ENCODE measurements at regions not wholly inside any gene's neighbourhood (a gene's known extent, or its start where the extent isn't known, plus 50 kb on each side); places are given as distances from the start of the nearest gene placed in this dataset.
"Not testable (repeated sequence)": the region's sequence is repeated elsewhere in the genome, so short reads cannot be mapped to it uniquely, and the experiment has no call there.

DNA sequence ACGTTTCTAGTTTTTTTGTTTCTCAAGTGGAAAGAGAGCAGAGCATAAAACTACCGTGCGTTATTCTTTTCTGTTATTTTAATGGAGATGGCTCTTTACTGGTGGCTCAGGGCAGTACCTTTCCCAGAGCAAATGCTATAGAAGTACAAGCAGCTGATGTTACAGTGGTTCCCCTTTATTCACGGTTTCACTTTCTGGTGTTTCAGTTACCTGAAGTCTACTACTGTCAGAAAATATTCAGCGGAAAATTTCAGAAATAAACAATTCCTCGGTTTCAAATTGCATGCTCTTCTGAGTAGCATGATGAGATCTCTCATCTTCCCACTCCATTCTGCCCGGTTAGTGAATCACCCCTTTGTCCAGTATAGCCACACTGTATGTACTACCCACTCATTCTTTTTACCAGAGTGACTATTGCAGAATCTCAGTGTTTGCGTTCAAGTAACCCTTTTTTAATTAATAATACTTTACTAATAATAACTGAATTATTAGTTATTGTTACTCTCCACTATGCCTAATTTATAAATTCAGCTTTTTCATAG lies 597.5 kb upstream of the ROBO2 start:
- no peak for FAIRE-seq

DNA sequence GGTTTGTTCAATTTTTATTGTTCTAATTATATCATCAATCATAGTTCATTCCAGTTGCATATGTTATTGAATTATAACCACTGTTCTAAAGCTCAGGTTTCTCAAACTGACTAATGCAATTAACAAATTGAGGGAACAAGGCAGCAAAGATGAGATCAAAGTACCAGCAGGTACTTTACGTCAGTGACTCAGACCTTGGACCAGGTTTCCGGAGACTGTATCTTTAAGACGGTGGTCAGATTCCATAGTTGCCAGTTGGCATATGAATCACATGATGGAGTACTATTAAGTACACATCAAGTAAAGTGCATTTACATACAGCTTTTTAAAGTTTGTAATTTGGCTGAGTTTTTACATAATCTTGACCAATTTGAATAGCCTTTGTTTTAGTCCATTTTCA lies 583.6 kb upstream of the ROBO2 start:
- no peak for FAIRE-seq

- no peak for FAIRE-seq
Measured at GRCh38 chr3:76463501-76463900, 576.4 kb upstream of the ROBO2 start.

- no peak for FAIRE-seq
Measured at GRCh38 chr3:76470285-76470684, 569.6 kb upstream of the ROBO2 start.

- FAIRE-seq: no peak
Measured at GRCh38 chr3:76474632-76475031, 565.3 kb upstream of the ROBO2 start.

GRCh38 chr3:76479161-76479650 lies 560.7 kb upstream of the ROBO2 start:
- FAIRE-seq: no peak

GRCh38 chr3:76482510-76482909 lies 557.4 kb upstream of the ROBO2 start:
- FAIRE-seq: no peak

DNA sequence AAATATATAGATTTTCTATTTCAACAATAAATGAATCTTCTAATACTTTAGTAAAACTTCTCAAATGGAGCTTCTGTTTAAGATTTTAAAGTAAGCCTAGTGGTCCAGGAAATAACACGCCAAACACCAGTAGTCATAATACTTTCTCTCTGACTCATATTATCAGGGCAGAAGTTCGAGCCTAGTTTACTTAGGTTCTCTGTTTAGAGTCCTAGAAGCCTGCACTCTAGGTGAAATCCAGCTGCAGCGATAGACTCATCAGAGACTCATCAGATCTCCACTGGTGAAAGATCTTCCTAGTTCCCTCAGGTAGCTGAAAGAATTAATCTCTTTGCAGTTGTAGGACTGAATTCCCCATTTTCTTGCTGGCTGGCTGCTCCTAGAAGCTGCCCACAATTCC lies 552.5 kb upstream of the ROBO2 start:
- FAIRE-seq: no peak

DNA sequence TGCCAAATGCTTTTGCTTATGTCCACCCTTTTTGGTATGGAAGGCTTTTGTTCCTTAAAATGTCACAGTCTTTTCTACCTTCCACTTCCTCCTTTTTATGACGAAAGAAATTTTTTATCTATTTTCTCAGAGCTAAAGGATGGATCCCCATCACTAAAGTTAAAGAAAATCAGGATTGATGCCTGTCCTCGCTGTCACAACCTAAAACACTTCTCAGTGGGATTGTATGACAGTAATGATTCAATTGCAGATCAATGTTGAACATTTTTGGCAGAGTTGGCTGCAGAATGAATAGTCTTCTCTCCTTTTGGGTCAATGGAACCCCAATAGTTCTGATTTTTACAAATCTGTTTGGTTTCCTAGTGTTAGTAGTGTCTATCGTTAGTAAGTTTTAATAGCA lies 549.8 kb upstream of the ROBO2 start:
- no peak for FAIRE-seq

- FAIRE-seq: no peak
Measured at GRCh38 chr3:76495216-76495615, 544.7 kb upstream of the ROBO2 start.

GRCh38 chr3:76497636-76498035 lies 542.3 kb upstream of the ROBO2 start:
- no peak for FAIRE-seq

DNA sequence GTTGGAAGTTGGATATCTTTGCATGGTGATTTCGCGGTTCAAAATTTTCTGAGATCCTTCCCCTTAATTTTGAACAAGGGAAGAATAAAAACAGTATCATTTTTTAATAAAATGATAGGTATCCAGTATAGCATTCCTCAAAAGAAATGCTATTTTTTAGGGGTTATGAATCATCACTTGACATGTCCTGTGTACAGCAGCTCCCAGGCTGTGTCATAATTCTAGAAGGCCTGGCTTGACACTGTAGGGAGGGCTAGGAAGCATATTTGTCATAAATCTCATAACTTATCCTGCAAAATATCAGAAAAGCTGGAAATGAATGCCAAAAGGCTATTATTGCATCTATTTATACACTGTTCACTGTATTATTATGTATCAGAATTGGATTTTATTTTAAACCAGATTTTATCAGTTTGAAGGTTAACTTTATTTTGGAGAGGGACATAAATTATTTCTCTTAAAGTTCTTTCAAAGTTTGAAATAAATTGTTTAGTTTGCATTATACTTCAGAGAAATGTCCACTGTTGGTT lies 539.1 kb upstream of the ROBO2 start:
- FAIRE-seq: no peak

GRCh38 chr3:76501315-76501714 lies 538.6 kb upstream of the ROBO2 start:
- no peak for FAIRE-seq

DNA sequence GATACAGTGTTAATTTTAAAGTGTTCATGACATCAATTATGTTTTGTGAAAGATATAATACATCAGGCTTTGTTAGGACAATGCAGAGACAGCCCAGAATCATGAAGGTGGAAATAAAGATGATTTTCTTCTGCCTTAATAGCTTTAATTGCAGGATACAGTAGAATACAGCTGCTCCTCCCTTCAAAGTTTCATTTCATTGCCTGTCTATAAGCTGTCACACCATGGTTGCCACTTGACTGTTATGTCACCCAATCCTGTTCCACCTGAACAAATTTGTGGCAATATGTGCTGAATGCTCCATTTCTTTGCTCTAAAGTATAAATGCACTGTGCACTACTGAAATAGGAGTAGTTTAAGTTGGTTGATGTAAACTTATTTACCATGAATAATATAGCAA lies 537.8 kb upstream of the ROBO2 start:
- no peak for FAIRE-seq

DNA sequence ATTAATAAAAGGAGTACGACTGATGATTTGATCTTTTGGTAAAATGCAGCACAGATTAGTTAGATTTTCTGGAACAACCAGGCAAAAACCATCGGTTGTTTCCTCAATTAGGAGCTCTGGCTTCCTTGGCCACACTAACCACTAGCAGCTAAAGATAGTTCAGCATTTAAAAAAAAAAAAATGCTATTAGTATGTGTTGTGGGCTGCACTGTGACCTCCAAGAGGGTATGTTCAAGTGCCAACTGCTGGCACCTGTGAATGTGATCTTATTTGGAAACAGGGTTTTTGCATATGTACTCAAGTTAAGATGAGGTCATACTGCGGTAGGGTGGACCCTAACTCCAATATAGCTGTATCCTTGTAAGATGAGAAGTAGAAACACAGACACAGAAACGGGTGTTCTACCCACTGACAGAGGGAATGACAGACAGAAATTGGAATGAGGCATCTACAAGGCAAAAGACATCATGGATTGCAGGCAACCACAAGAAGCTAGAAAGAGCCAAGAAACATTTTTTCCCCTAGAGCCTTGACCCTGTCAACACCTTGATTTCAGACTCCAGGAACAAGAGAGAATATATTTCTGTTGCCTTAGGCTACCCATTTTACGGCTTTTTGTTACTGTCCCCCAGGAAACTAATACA lies 534.6 kb upstream of the ROBO2 start:
- no peak for FAIRE-seq

DNA sequence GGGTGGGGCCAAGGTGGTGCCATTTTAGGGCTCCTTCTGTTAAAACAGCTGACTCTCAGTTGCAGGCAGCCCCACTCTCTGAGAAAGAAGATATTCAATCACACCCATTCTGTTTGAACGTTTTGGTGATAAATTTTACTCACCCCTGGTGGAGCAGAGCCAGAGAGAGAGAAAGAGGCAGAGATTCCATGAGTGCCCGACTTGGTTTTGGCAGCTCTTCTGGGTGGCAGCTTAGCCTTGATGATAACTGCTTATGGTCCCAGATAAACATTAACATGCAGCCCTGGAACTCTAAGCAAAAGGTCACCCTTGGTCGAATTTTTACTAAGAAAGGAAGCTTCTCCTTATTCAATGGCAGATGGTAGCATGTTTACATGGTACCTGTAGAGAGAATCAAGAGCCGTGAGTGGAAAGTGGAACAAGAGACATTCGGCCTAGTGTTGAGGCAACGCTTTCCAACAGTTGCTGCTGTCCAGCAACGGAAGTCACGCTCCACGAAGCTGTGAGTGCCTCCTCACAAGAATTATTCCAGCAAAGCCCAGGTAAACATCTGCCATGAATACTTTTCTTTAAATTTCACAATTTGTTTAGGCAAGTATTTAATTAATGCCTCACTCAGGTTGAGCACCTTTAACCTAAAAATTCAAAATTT lies 530.6 kb upstream of the ROBO2 start:
- no peak for FAIRE-seq

DNA sequence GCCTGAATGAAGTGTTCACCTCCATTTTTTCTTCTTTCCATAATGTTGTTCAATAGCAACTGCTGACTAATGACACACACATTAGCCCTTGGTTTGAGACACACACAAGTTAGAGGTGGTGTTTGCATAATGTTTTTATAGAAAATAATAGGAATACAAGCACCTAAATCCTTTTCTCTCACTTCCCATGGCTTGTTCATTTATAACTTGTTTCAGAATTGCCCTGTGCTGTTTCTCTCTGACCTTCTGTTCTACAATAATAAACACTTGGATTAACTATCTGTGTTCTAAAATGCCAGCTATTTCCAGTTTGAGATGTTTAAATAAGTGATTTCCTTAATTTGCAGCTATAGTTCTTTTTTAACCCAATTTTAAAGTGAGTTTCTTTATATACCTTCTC lies 525.1 kb upstream of the ROBO2 start:
- FAIRE-seq: no peak

GRCh38 chr3:76523337-76523736 lies 516.6 kb upstream of the ROBO2 start:
- FAIRE-seq: no peak

GRCh38 chr3:76525726-76526125 lies 514.2 kb upstream of the ROBO2 start:
- FAIRE-seq: no peak

DNA sequence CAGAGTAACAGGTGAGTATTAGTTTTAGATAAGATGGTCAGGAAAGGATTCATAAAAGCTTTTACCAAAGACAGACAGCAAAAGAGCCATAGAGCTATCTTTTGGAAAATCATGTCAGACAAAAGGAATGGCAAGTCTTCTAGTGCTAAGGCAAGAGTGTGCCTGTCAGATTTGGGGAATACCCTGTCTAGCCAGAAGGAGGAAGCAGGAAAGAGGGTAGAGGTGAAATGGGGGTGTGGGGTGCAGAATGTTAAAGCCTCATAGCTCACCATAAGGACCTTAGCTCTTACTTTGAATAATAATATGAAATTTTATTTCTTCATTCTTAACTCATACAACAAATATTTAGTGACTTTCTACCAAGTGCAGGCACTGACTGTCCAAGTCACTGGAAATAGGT lies 512.1 kb upstream of the ROBO2 start:
- no peak for FAIRE-seq

GRCh38 chr3:76532158-76532822 lies 507.6 kb upstream of the ROBO2 start:
- no peak for FAIRE-seq

- not testable (repeated sequence) for FAIRE-seq
Measured at GRCh38 chr3:76533710-76534109, 506.2 kb upstream of the ROBO2 start.

DNA sequence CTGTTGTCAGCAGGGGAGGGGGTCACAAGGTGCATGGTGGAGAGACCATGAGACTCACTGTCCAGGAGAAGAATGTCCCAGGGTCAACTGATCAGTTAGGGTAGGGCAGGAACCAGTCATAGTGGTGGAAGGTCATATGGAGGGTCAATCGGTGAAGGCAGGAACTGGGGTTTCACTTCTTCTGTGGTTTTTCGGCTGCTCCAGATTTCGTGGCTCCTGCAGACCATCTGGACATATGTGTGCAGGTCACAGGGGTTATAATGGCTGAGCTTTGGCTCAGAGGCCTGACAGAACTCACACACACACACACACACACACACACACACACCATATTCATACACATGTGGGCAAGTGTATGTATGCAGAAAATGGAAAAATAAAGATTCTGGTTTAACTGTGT lies 502.0 kb upstream of the ROBO2 start:
- FAIRE-seq: not testable (repeated sequence)

GRCh38 chr3:76547674-76548073 lies 492.2 kb upstream of the ROBO2 start:
- no peak for FAIRE-seq
